Gastroesophageal sphincter (tissue), 4 donors: ENCODE measurements at regions not wholly inside any gene's neighbourhood (a gene's known extent, or its start where the extent isn't known, plus 50 kb on each side); places are given as distances from the start of the nearest gene placed in this dataset.

Experiments used
- ATAC-seq: fragments of 150-250 bp; one replicate; pipeline ENCODE4 v1.9.1; 2016; ENCODE audit warnings: mild to moderate bottlenecking, moderate library complexity
- H3K27ac ChIP-seq, 4 donors: fragments of 200-600 bp; sonication (generic) in 3 of 4; 1 replicate in 3 of 4; 2 replicates in 1 of 4; pipeline ENCODE4 v1.5.1; 2016 to 2019
- H3K27me3 ChIP-seq: fragments of 200-600 bp; sonication (generic); one replicate; pipeline ENCODE4 v1.5.1; 2019
- H3K36me3 ChIP-seq, 2 donors: fragments of 200-600 bp; sonication (generic); one replicate each; pipeline ENCODE4 v1.5.1; 2019; ENCODE audit warnings: control low read depth in 1 of 2
- H3K4me1 ChIP-seq, 3 donors: fragments of 200-600 bp; sonication (generic); 1 replicate in 2 of 3; 2 replicates in 1 of 3; pipeline ENCODE4 v1.5.1; 2016 to 2019; ENCODE audit warnings: control low read depth in 2 of 3
- H3K4me3 ChIP-seq, 2 donors: fragments of 200-600 bp; sonication (generic); one replicate each; pipeline ENCODE4 v1.5.1; 2019; ENCODE audit warnings: mild to moderate bottlenecking in 1 of 2, moderate library complexity in 1 of 2
- H3K9me3 ChIP-seq, 3 donors: fragments of 200-600 bp; sonication (generic); one replicate each; pipeline ENCODE4 v1.5.1; 2017 to 2019; ENCODE audit warnings: control low read depth in 2 of 3
- CTCF ChIP-seq, 4 experiments: fragments of 200-600 bp in 2 of 4; fragments of 450-650 bp in 2 of 4; sonication (generic) in 1 of 4; IDR thresholded peaks; one replicate each; pipeline ENCODE4 v1.5.1; 2017 to 2019; ENCODE audit warnings: antibody characterized with exemption in 4 of 4, mild to moderate bottlenecking in 2 of 4, moderate library complexity in 2 of 4
- EP300 ChIP-seq: sonication (generic); formaldehyde crosslinking; IDR thresholded peaks from one replicate; pipeline ENCODE4 v1.6.1; 2017; ENCODE audit warnings: antibody characterized with exemption, mild to moderate bottlenecking
- POLR2A ChIP-seq, 2 donors: fragments of 450-650 bp; IDR thresholded peaks; one replicate each; pipeline ENCODE4 v1.6.1; 2017; ENCODE audit warnings: antibody characterized with exemption in 2 of 2, mild to moderate bottlenecking in 2 of 2, moderate library complexity in 1 of 2
- POLR2AphosphoS5 ChIP-seq: sonication (generic); formaldehyde crosslinking; IDR thresholded peaks from one replicate; pipeline ENCODE4 v1.6.1; 2017; ENCODE audit warnings: antibody characterized with exemption
- WGBS, 2 donors: methylation state at CpG; one replicate each; pipeline ENCODE4 v1.1.5; 2018; ENCODE audit warnings: low coverage in 1 of 2; 5-methylcytosine and 5-hydroxymethylcytosine counted together

DNA sequence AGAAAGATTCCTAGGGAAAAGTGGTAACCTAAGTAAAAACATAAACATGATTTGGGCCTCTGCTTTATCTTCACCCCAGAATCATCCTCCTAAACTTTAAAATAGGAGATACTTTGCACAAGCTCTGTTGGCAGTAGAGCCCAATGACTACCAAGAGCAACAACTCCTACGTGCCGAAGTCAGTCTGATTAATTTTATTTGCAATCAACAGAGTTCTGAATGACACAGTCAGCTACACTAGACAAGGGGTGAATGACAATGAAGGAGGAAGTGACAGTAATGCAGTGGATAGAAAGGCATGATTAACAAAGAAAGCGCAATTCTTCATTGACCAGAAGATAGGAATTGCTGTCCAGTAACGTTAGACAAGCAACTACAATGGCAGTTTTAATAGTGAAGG lies 957.9 kb upstream of the USP15 start:
- Histone ChIP-seq H3K4me1 (no peaks in the 10 kb centered on the region), H3K36me3 (no peaks in the 10 kb centered on the region), H3K9me3 (no peaks in the 10 kb centered on the region), H3K27me3 (no peaks in the 10 kb centered on the region), H3K4me3 (no peak overlapping the region), H3K27ac (no peak overlapping the region)
- TF ChIP-seq POLR2AphosphoS5 (no peak), EP300 (no peak), CTCF (IDR thresholded peaks at IDR 0.05) (no peak), POLR2A (IDR thresholded peaks at IDR 0.05) (no peak)
- WGBS, 2 donors: 77 to 83% methylated on average over 3 to 4 of the region's 4 CpGs
- no peak for ATAC-seq

- H3K4me3 ChIP-seq: no peak overlapping the region
- H3K9me3 ChIP-seq: no peaks in the 10 kb centered on the region
- no peak overlapping the region for H3K27ac ChIP-seq
- H3K36me3 ChIP-seq: no peaks in the 10 kb centered on the region
- no peaks in the 10 kb centered on the region for H3K4me1 ChIP-seq
- 93% methylated on average over 2 of the region's 2 CpGs; no CpG with 5 or more reads in 1 of the 2 donors for WGBS, 2 donors
- no peaks in the 10 kb centered on the region for H3K27me3 ChIP-seq
- no peak for ATAC-seq
- TF ChIP-seq POLR2A (IDR thresholded peaks at IDR 0.05): no peak
These were observed 952.0 kb upstream of the USP15 start for GRCh38 chr12:61308220-61308619.

DNA sequence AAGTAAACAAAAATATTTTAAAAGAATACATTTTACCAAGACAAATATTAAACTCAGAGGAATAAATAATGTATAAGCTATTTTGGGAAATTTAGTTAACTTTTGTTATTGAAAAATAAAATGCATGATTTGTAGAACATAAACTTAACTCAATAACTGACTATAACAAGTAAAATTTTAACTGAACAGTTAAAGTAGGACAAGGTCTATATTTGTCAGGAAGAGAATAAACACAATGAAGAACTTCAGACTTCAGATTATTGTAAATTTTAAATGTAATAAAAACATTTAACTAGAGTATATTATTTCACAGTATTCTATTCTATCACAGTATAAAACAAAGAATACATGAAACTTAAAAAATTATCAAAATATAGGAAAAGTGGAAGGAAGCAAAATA lies 948.8 kb upstream of the USP15 start:
- H3K27me3 ChIP-seq: no peaks in the 10 kb centered on the region
- no peaks in the 10 kb centered on the region for H3K4me1 ChIP-seq
- no peak for ATAC-seq
- H3K9me3 ChIP-seq: no peaks in the 10 kb centered on the region
- no peak overlapping the region for H3K4me3 ChIP-seq
- no peaks in the 10 kb centered on the region for H3K36me3 ChIP-seq
- H3K27ac ChIP-seq: no peak overlapping the region
- TF ChIP-seq EP300 (no peak), POLR2AphosphoS5 (no peak)

GRCh38 chr12:61348871-61349270 lies 911.3 kb upstream of the USP15 start:
- no peaks in the 10 kb centered on the region for H3K4me1 ChIP-seq
- no peaks in the 10 kb centered on the region for H3K27me3 ChIP-seq
- TF ChIP-seq POLR2AphosphoS5: no peak
- no peak for TF ChIP-seq POLR2A (IDR thresholded peaks at IDR 0.05)
- no peak for TF ChIP-seq CTCF (IDR thresholded peaks at IDR 0.05)
- no peak for TF ChIP-seq EP300
- H3K36me3 ChIP-seq: no peaks in the 10 kb centered on the region
- no peak overlapping the region for H3K27ac ChIP-seq
- no peaks in the 10 kb centered on the region for H3K9me3 ChIP-seq
- no peak overlapping the region for H3K4me3 ChIP-seq
- WGBS, 2 donors: 68 to 85% methylated on average over 3 of the region's 3 CpGs
- ATAC-seq: no peak

- ATAC-seq: no peak
- Histone ChIP-seq H3K27me3 (no peaks in the 10 kb centered on the region), H3K4me1 (no peaks in the 10 kb centered on the region), H3K36me3 (no peaks in the 10 kb centered on the region), H3K9me3 (no peaks in the 10 kb centered on the region), H3K27ac (no peak overlapping the region), H3K4me3 (no peak overlapping the region)
- TF ChIP-seq POLR2A (IDR thresholded peaks at IDR 0.05) (no peak), CTCF (IDR thresholded peaks at IDR 0.05) (no peak), POLR2AphosphoS5 (no peak), EP300 (no peak)
- WGBS, 2 donors: 95 to 100% methylated on average over 1 to 4 of the region's 10 CpGs
These were observed 905.1 kb upstream of the USP15 start for GRCh38 chr12:61355105-61355504.

DNA sequence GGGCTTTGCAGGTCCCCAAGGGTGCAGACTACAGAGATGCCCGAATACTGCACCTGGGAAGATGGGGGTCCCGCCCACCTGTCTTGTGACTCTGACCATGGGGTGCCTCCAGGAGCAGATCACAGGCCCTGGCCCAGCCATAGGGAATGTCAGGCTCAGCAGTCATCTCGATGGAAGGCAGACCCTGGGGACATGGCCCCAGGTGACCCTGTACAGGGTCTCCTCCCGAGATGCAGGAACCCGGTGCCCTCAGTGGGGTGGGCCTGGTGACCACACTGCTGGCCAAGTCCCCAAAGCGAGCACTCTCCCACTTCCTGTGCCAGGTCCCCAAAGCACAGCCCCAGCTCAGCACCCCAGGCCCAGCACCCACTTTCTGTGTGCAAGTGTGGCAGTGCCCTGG lies 903.7 kb upstream of the USP15 start:
- no peak for TF ChIP-seq POLR2AphosphoS5
- TF ChIP-seq EP300: no peak
- no peak for TF ChIP-seq CTCF (IDR thresholded peaks at IDR 0.05)
- TF ChIP-seq POLR2A (IDR thresholded peaks at IDR 0.05): no peak
- no peaks in the 10 kb centered on the region for H3K27me3 ChIP-seq
- H3K9me3 ChIP-seq: no peaks in the 10 kb centered on the region
- H3K27ac ChIP-seq: no peak overlapping the region
- no peaks in the 10 kb centered on the region for H3K36me3 ChIP-seq
- ATAC-seq: no peak
- no CpG with 5 or more reads among the region's 6 CpGs for WGBS, 2 donors
- no peak overlapping the region for H3K4me3 ChIP-seq
- no peaks in the 10 kb centered on the region for H3K4me1 ChIP-seq
